ENCODE measurements at regions not wholly inside any gene's neighbourhood (a gene's known extent, or its start where the extent isn't known, plus 50 kb on each side); places are given as distances from the start of the nearest gene placed in this dataset.
"Not testable (repeated sequence)": the region's sequence is repeated elsewhere in the genome, so short reads cannot be mapped to it uniquely, and the experiment has no call there.

DNA sequence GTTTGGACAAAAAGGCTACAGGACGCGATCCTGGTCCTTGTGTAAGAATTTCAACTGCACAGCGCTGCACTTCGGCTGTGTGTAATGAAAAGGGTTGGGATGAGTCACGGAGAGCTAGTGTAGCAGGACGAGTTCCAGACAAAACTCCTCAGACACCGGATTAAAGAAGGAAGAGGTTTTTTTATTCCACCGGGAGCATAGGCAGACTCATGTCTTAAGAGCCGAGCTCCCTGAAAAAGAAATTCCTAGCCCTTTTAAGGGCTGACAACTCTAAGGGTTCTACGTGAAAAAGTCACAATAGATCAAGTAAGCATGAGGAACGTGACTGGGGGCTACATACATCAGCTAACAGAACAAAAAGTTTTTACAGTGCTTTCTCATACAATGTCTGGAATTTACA is 54.8 kb upstream of the FAM90A1 start:
- not testable (repeated sequence) for DNase-seq (ENCODE audit: low read depth in 2 of 2)

DNA sequence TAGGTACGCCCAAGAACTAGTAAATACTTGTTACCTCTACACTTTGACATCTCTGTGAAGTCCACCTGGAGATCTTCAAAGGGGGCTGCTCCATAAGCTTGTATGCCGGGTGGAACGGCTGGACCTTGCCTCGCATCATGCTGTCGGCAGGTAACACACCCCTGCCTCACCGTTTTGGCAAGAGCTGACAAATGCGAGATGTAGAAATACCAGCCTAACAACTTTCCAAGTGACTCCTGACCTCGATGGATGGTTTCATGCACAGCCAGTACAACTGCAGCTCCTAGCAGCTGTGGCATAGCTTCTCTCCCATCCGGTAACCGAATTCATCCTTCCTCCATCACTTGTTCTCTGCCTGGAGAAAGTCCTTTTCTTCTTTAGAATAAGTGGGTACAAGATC is 58.3 kb upstream of the FAM90A1 start:
- DNase-seq (ENCODE audit: low read depth in 2 of 2): not testable (repeated sequence)

DNA sequence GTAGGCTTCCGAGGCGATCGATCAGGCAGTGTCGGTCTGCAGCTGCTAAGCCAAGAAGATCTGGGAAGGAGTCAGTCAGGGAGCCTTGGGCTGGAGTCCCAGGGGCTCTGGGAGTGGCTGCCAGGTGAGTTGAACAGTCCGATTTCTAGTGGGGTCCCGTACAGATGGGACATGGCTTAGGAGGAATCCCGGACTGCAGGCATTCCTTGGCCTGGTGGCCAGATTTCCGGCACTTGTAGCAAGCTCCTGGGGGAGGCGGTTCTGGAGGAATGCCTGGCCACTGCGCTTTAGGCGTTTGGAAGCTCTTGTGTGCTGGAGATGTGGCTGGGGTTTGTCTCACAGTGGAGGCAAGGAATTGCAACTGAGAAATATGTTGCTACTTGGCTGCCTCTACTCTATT is 64.3 kb upstream of the FAM90A1 start:
- not testable (repeated sequence) for DNase-seq (ENCODE audit: low read depth in 2 of 2)

DNA sequence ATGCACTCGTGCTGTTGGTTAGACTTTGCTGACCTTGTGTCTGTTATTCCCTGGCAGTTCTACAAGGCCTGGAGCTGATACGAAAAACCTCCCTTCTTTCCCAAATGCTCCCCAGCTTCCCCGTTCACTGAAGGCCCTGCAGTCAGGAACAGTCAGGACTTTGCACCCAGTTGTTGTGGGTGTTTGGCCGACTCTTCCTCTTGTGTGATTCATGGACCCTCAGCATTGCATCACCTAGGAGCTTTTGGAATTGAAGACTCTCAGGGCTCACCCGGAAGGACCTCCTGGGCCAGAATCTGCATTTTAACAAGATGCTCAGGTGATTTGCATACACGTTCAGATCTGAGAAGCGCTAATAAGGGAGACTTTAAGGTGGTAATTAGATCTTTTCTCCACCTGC is 67.2 kb upstream of the FAM90A1 start:
- not testable (repeated sequence) for DNase-seq (ENCODE audit: low read depth in 2 of 2)

DNA sequence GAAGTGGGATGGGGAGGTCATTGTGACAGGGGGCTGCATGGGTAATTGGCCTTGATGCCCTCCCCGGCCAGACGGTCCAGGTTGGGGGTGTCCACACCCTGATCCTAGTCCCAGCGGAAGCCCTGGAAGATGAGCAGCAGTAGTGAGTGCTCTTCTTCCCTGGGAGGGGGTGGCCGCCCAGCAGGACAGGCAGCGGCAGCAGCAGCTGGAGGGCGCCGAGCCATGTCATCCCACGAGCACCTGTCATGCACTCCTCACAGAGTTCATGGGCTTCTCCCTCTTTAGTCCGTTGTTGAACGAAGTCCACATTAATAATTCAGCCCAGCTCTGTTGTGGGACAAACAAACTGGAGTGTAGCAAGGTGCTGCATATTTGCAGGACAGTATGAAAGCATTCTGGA is 81.2 kb upstream of the FAM90A1 start:
- DNase-seq (ENCODE audit: low read depth in 2 of 2): not testable (repeated sequence)

DNA sequence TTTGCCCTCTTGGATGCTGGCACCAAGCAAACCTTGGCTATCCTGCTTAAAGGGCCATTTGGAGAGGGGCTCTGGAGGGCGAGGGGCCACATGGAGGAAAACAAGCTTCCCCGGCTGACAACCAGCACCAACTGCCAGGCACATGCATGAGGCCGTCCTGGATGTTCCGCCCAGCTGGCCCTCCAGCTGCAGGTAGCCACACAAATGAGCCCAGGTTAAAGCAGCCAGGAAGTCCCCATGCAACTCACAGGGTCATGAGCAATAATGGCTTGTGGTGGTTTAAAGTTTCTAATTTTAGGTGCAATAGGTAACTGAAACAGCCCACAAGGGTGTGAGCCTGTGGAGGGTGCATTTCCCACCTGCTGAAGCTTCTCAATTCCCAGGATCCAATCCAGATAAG is 88.6 kb upstream of the FAM90A1 start:
- DNase-seq (ENCODE audit: low read depth in 2 of 2): not testable (repeated sequence)

DNA sequence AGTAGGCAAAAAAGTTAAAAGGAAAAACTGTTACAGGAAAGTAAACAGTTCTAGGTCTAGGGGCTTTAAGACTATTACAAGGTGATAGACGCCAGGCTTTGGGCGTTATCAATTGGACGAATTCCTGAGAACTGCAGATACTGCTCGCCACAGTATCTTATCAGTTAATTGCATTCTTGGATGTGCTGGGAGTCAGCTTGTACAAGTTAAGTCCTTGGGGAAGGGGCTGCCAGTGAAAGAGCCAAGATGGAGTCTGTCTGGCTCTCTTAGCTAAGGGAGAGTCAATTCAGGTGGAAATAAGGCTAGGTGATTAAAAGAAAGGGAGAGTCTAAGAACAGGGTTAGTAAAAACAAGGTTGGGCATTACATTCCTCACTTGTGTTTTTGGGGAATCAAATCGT is 90.3 kb upstream of the FAM90A1 start:
- not testable (repeated sequence) for DNase-seq (ENCODE audit: low read depth in 2 of 2)

DNA sequence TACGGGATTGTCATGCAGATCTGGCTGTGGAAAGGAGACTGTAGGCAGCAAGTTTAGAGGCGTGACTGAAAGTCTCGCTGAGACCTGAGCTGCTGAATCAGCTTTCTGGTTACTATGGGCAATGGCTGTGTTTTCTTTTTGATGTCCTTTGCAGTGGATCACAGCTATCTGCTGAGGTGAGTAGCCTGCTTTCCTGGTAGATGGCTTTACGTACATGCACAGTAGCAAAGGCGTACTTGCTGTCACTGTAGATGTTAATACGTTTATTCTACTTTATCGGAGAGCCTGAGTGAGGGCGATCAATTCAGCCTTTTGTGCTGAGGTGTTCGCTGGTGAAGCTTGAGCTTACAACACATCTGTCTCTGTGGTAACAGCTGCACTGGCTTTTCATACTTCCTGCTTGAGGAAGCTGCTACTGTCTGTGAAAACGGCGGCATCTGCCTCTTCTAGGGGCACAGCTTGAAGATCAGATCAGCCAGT is 92.9 kb upstream of the FAM90A1 start:
- DNase-seq (ENCODE audit: low read depth in 2 of 2): peak in 1 of 2 donors; percentile 0

DNA sequence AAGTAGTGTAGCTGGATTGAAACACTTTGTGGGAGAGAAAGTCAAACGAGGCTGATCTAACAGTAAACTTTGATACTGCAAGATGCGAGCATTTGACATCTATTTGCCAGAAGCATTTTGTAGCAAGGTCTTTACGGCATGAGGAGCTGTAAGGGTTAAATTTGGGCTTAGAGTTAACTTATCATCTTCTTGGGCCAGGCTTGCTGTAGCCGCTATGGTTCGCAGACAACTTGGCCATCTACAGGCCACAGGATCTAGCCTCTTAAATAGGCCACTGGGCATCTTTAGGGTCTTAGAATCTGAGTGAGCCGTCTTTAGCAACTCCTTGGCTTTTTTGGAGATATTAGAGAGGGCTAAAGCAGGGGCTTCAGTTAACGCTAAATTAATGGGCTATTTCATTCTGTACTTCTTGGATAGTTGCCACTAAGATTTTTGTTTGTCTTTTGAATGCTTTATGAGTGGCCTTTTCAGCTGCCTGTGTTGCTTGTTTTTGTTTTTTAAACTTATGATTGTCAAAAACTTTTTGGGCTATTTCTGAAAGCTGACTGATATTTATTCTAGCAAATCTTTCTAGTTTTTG is 93.5 kb upstream of the FAM90A1 start:
- not testable (repeated sequence) for DNase-seq (ENCODE audit: low read depth in 2 of 2)

DNA sequence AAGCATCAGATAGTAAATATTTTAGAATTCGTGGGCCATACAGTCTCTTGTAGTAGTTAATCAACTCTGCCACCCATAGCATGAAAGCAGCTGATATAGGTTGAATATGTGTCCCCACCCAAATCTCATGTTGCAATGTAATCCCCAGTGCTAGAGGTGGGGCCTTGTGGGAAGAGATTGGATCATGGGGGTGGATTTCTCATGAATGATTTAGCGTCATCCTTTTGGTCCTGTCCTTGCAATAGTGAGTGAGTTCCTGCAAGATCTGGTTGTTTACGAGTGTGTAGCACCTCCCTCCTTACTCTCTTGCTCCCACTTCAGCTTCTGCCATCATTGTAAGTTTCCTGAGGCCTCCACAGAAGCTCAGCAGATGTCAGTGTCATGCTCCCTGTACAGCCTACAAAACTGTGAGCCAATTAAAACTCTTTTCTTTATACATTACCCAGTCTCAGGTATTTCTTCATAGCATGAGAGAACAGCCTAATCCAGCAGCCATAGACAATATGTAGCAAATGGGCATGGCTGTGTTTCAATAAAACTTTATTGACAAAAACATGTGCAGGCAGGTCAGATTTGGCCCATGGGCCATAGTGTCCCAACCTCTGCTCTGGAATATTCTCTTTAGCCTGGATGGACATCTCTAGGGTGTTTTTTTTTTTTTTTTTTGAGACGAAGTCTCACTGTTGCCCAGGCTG is 97.9 kb upstream of the FAM90A1 start:
- DNase-seq (ENCODE audit: low read depth in 2 of 2): not testable (repeated sequence)

DNA sequence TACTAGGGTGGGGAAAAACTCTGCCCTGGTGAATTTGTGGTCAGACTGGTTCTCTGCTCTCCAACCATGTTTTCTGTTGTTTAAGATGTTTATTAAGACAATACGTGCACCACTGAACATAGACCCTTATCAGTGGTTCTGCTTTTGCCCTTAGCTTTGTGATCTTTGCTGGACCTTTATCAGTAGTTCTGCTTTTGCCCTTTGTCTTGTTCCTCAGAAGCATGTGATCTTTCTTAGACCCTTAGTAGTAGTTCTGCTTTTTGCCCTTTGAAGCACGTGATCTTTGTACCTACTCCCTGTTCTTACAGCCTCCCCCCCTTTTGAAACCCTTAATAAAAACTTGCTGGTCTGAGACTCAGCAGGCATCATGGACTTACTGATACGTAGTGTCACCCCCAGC is 101.4 kb upstream of the FAM90A1 start:
- DNase-seq (ENCODE audit: low read depth in 2 of 2): not testable (repeated sequence)

DNA sequence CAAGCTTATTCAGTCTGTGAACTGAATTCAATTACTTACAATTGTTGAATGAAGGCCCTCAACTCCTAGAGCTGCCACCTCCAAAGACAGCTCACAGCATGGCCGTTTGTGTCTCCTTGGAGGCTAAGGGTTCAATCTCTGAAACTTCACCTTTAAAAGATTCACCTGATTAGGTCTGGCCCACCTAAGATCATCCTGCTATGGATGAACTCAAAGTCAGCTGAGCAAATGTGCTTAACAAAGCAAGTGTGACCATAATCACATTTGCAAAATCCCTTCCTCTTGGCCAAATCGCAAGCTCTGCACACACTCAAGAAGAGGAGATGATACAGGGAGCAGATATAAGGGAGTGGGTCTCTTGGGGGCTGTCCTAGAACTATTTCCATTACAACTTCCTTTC is 105.0 kb upstream of the FAM90A1 start:
- not testable (repeated sequence) for DNase-seq (ENCODE audit: low read depth in 2 of 2)

DNA sequence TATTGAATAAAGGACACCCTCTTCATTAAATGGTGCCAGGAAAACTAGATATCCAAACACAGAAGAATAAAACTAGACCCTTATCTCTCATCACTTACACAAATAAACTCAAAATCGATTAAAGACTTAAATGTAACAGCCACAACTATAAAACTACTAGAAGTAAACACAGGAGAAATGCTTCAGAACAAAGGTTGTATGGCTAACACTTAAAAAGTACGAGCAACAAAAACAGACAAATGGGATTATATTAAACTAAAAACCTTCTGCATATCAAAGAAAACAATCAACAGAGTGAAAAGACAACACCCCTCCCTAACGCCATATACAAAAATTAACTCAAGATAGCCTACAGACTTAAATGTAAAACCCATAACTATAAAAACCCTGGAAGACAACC is 104.7 kb upstream of the CLEC6A start:
- DNase-seq (ENCODE audit: low read depth in 2 of 2): not testable (repeated sequence)

DNA sequence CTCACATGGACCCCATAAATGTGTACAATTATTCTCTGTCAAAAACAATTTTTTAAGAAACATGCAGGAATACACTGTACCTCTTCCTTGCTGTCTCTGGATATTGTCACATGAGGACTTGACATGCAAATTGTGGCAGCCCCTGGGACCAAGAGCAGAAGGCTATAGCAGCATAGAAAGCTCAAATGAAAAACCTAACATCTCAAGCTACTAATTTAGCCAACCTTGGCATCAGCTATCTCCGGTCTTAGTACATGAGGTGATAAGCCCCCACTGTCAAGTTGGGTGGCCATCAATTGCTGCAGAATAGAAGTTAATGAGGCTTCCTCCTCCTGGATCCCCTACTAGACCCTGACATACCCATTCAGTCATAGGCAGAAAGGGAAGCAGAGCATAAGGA is 101.0 kb upstream of the CLEC6A start:
- not testable (repeated sequence) for DNase-seq (ENCODE audit: low read depth in 2 of 2)

DNA sequence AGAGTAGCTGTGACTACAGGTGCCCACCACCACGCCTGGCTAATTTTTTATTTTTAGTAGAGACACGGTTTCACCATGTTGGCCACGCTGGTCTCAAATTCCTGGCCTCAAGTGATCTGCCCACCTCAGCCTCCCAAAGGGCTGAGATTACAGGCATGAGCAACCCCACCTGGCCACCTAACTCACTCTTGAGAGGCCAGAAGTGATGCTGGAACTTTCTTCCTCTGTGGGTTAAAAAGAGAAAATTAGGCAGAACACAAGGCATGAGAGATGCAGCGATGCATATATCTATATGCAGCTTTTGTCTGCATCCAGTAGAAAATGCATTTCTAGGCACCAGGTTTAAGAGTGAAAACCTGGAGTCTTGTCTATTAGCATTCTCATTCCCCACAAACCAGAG is 100.2 kb upstream of the CLEC6A start:
- DNase-seq (ENCODE audit: low read depth in 2 of 2): not testable (repeated sequence)

DNA sequence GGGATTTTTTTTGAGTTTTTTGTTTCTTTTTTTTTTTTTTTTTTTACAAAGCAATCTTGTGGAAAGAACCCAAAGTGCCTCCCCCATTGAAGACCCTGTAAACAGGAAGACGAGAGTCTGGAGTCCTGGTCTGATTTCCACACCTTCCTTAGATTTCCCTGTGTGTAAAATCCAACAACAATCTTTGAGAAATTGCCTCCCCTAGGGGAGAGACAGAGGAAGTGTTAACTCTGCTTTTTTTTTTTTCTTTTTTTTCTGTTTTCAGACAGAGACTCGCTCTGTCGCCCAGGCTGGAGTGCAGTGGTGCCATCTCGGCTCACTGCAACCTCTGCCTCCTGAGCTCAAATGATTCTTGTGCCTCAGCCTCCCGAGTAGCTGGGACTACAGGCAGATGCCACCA is 82.0 kb upstream of the CLEC6A start:
- peak in 1 of 2 donors; percentile 12 for DNase-seq (ENCODE audit: low read depth in 2 of 2)

DNA sequence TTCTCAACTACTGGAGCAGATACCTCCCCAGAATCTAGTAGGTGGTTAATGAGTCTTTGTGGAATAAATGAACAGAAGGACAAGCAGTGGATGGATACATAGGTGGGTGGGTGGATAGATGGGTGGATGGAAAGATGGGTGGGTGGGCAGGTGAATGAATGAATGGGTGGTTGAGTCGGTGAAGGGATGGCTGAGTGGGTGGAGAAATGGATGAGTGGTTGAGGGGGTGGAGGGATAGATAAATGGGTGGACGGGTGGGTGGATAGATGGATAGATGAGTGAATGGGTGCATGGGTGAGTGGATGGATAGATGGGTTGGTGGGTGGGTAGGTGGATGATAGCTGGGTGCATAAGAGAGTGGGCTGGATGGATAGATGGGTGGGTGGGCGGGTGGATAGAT is 80.6 kb upstream of the CLEC6A start:
- DNase-seq (ENCODE audit: low read depth in 2 of 2): not testable (repeated sequence)

DNA sequence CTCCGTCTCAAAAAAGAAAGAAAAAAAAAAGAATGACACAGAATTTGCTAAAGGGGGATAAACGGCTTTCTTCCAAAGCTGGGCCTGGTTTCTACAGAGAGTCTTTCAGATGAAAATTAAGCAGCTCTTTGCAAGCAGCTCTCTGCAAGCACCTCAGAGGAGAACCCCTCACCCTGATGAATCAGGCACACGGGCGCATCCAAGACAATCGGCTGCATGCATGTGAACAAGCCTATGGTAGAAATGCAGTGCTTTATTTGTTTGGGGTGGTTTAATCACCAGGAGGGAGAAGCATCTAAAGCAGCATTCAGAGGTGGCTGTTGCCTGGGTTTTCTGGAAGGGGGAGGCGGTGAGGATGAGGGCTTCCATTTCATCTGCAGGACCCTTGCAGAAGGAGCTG is 78.0 kb upstream of the CLEC6A start:
- DNase-seq (ENCODE audit: low read depth in 2 of 2): not testable (repeated sequence)

DNA sequence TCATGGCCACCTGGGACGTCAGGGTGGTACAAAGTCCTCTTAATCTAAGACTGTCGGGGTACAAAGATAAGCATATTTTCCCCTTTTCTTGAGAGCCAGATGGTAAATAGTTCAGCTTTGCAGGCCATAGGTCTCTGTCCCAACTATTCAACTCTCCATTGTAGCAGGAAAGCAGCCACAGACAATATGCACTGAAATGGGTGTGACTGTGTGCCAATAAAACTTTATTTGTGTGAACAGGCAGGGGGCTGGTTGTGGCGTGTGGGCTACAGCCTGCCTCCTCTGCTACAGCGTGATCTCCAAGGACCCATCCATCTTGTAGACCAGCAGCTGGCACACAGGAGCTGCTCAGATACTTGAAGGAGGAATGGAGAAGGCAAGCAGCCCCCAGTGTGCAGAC is 73.2 kb upstream of the CLEC6A start:
- not testable (repeated sequence) for DNase-seq (ENCODE audit: low read depth in 2 of 2)

DNA sequence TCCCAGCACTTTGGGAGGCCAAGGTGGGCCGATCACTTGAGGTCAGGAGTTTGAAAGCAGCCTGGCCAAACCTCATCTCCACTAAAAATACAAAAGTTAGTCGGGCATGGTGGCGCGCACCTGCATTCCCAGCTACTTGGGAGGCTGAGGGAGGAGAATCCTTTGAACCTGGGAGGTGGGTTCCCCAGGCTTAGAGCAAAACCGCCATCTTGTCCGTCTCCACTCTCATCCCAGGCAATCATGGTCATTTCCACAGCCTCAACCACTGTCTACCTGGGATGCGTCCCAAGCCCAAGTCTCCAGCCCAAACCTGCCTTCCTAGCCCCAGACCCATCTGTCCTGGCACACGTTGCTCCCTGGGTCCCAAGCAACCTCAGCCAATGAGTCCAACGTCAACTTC is 71.1 kb upstream of the CLEC6A start:
- DNase-seq (ENCODE audit: low read depth in 2 of 2): not testable (repeated sequence)

DNA sequence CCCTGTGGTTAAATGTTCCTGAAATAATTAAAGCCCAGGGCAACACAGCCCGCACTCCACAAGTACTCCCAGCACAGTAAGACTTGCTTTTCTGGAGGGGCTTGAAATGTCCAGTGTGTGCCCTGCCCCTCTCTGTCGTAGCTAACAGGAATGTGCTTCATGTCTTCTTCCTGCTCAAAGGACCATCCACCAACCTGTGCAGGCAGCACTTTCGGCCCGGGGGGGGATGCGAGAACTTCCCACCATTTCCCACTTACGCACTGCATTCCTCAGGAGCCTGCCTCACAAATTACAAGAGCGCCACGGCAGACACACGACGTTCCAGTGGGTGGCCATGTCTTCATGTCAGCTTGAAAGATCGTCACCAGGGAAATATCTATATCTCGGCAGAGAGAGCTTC is 70.3 kb upstream of the CLEC6A start:
- not testable (repeated sequence) for DNase-seq (ENCODE audit: low read depth in 2 of 2)

DNA sequence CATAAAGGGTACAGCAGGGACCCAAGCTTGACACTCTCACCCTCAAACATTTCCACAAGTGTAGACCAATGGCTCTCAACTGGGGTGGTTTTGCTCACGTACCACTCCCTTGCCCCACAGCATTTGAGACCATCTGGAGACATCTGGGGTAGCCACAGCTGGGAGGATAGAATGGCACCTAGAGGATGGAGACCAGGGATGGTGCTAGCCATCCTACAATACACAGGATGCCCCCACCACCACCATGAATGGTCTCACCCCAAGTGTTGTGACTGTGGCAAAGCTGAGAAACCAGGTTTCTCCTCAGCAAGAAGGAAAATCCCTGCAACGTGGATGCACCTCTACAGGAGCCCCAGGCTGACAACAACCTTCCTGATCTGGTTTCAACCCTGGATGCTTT is 69.1 kb upstream of the CLEC6A start:
- DNase-seq (ENCODE audit: low read depth in 2 of 2): not testable (repeated sequence)

DNA sequence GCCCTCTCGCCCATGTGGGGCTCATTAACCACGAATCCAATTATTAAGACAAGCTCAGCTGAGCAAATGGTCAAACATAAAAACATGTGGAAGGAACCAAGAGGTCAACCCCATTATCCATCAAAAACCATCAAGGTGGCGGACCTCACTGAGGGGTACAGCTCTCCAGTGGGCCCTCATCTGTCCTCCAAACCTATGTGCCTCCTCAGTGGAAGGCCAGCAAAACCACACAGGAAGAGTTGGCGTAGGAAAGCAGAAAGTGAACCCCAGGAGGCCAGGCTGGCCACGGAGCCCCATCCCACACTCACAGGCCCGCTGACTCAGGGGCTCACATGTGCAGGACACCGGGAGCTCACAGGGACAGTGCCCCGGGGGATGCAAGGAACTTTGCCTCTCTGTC is 66.5 kb upstream of the CLEC6A start:
- not testable (repeated sequence) for DNase-seq (ENCODE audit: low read depth in 2 of 2)

All from lung microvascular endothelial cell (primary cell).